ENCODE measurements at regions not wholly inside any gene's neighbourhood (a gene's known extent, or its start where the extent isn't known, plus 50 kb on each side); places are given as distances from the start of the nearest gene placed in this dataset.

GRCh38 chr10:124285587-124286527 lies 132.9 kb downstream of the OAT start:
- no peak for DNase-seq

- DNase-seq, result no peak
These were observed 134.8 kb downstream of the OAT start for GRCh38 chr10:124283949-124284250.

- no peak for DNase-seq
These were observed 135.3 kb downstream of the OAT start for GRCh38 chr10:124283215-124283948.

- DNase-seq, result no peak
These were observed 136.4 kb downstream of the OAT start for GRCh38 chr10:124282326-124282725.

GRCh38 chr10:124281666-124282065 lies 137.1 kb downstream of the OAT start:
- DNase-seq, result no peak

GRCh38 chr10:124280916-124281315 lies 137.8 kb downstream of the OAT start:
- DNase-seq, result no peak

- no peak for DNase-seq
These were observed 138.8 kb downstream of the OAT start for GRCh38 chr10:124279882-124280281.

- no peak for DNase-seq
These were observed 139.4 kb downstream of the OAT start for GRCh38 chr10:124279298-124279697.

GRCh38 chr10:124278356-124278755 lies 140.4 kb downstream of the OAT start:
- DNase-seq, result no peak

- DNase-seq, result no peak
These were observed 145.6 kb downstream of the OAT start for GRCh38 chr10:124273141-124273540.

- no peak for DNase-seq
These were observed 147.0 kb downstream of the OAT start for GRCh38 chr10:124271676-124272075.

GRCh38 chr10:124270530-124271327 lies 148.0 kb downstream of the OAT start:
- DNase-seq, result no peak

GRCh38 chr10:124268976-124269375 lies 149.7 kb downstream of the OAT start:
- no peak for DNase-seq

- no peak for DNase-seq
These were observed 150.7 kb downstream of the OAT start for GRCh38 chr10:124267911-124268549.

- no peak for DNase-seq
These were observed 151.4 kb downstream of the OAT start for GRCh38 chr10:124267231-124267885.

- no peak for DNase-seq
These were observed 152.1 kb downstream of the OAT start for GRCh38 chr10:124266468-124267230.

GRCh38 chr10:124265776-124266467 lies 152.8 kb downstream of the OAT start:
- no peak for DNase-seq

GRCh38 chr10:124265391-124265745 lies 153.4 kb downstream of the OAT start:
- DNase-seq, result no peak

- no peak for DNase-seq
These were observed 153.9 kb downstream of the OAT start for GRCh38 chr10:124264711-124265390.

GRCh38 chr10:124264271-124264670 lies 154.5 kb downstream of the OAT start:
- no peak for DNase-seq

All from central memory CD4-positive, alpha-beta T cell (primary cell).